ENCODE measurements at regions not wholly inside any gene's neighbourhood (a gene's known extent, or its start where the extent isn't known, plus 50 kb on each side); places are given as distances from the start of the nearest gene placed in this dataset.

DNA sequence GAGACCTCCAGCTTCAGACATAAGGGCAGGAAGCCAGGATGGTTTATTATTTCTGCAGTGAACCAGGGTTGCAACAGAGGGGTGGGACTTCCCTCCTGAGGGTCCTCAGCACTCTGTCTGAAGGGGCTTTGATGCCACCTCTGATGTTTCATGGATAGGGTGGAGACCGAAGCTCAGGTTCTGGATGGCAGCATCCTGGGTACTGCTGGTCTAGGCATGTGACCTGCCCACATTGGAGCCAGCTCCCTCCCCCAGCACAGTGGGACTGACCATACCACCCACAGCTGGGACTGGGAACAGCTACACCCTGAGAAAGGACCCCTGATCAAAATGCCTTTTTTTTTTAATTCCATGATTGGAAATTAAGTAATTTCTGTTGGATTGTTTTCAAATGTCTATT lies 355.2 kb downstream of the ZNF516 start:
- Histone ChIP-seq H2AFZ (no peak overlapping the region), H3K4me1 (replicated peaks; ENCODE audit: insufficient read depth) (no peaks in the 10 kb centered on the region), H3F3A (ENCODE audit: insufficient read depth, low read depth) (no peaks in the 10 kb centered on the region), H3K4me3 (no peak overlapping the region), H4K20me1 (ENCODE audit: insufficient read depth) (no peaks in the 10 kb centered on the region), H3K9me2 (ENCODE audit: insufficient read depth) (no peaks in the 10 kb centered on the region), H3K27ac (no peak overlapping the region), H3K4me2 (no peak overlapping the region), H3K9me3 (ENCODE audit: insufficient read depth, low read depth) (no peaks in the 10 kb centered on the region), H3K36me3 (ENCODE audit: low read depth) (no peaks in the 10 kb centered on the region), H3K79me2 (ENCODE audit: low read depth) (no peaks in the 10 kb centered on the region), H3K27me3 (ENCODE audit: insufficient read depth, low read depth) (peaks cover 78% of the 10 kb centered on the region)
- ChIA-PET CTCF (no interaction called here), POLR2A (ENCODE audit: unreplicated experiment) (no interaction called here)
- no TSS peak for BruUV-seq (replicated peaks)
- no peak for TF ChIP-seq EZH2 (IDR thresholded peaks at IDR 0.05; ENCODE audit: low read depth)
- TF ChIP-seq, protein P1, sequence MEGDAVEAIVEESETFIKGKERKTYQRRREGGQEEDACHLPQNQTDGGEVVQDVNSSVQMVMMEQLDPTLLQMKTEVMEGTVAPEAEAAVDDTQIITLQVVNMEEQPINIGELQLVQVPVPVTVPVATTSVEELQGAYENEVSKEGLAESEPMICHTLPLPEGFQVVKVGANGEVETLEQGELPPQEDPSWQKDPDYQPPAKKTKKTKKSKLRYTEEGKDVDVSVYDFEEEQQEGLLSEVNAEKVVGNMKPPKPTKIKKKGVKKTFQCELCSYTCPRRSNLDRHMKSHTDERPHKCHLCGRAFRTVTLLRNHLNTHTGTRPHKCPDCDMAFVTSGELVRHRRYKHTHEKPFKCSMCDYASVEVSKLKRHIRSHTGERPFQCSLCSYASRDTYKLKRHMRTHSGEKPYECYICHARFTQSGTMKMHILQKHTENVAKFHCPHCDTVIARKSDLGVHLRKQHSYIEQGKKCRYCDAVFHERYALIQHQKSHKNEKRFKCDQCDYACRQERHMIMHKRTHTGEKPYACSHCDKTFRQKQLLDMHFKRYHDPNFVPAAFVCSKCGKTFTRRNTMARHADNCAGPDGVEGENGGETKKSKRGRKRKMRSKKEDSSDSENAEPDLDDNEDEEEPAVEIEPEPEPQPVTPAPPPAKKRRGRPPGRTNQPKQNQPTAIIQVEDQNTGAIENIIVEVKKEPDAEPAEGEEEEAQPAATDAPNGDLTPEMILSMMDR (conservative IDR thresholded peaks at IDR 0.05): no peak
- intact Hi-C loops (cut with micrococcal nuclease; ENCODE audit: unreplicated experiment): no loop called here
- DNase-seq: no peak

DNA sequence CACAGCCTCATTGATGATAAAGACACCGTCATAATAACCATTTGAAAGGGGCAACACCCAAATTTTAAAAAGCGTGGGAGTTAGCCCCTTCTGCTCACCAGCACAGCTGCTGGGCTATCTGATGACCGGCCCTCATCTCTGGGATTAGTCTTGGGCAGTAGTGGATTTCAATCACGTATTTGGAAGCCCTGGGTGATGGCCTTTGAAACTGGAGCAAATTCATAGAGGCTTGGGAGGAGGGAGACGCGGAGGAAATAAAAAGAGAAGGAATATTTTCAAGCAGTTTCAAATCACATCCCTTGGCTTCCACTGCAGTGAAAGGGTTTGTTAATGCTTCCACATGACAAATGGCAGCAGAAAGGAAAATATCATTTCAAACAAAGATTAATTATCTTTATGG lies 357.8 kb downstream of the ZNF516 start:
- no peak overlapping the region for H3K4me2 ChIP-seq
- no peak overlapping the region for H2AFZ ChIP-seq
- H4K20me1 ChIP-seq (ENCODE audit: insufficient read depth): no peaks in the 10 kb centered on the region
- H3K36me3 ChIP-seq (ENCODE audit: low read depth): no peaks in the 10 kb centered on the region
- no peaks in the 10 kb centered on the region for H3K4me1 ChIP-seq (replicated peaks; ENCODE audit: insufficient read depth)
- H3K9me3 ChIP-seq (ENCODE audit: insufficient read depth, low read depth): no peaks in the 10 kb centered on the region
- intact Hi-C loops (cut with micrococcal nuclease; ENCODE audit: unreplicated experiment): no loop called here
- peaks cover 63% of the 10 kb centered on the region for H3K27me3 ChIP-seq (ENCODE audit: insufficient read depth, low read depth)
- no TSS peak for BruUV-seq (replicated peaks)
- no peaks in the 10 kb centered on the region for H3F3A ChIP-seq (ENCODE audit: insufficient read depth, low read depth)
- no peaks in the 10 kb centered on the region for H3K9me2 ChIP-seq (ENCODE audit: insufficient read depth)
- ChIA-PET POLR2A (ENCODE audit: unreplicated experiment) (interaction anchor here (0.5 kb wide), 1 partner anchor 257 kb away, joined by 4 read pairs; no protein-coding TSS in a partner anchor), CTCF (no interaction called here)
- no peak for DNase-seq
- H3K27ac ChIP-seq: no peak overlapping the region
- H3K79me2 ChIP-seq (ENCODE audit: low read depth): no peaks in the 10 kb centered on the region
- no peak for TF ChIP-seq EZH2 (IDR thresholded peaks at IDR 0.05; ENCODE audit: low read depth)
- TF ChIP-seq, protein P1 (conservative IDR thresholded peaks at IDR 0.05): no peak
- no peak overlapping the region for H3K4me3 ChIP-seq

DNA sequence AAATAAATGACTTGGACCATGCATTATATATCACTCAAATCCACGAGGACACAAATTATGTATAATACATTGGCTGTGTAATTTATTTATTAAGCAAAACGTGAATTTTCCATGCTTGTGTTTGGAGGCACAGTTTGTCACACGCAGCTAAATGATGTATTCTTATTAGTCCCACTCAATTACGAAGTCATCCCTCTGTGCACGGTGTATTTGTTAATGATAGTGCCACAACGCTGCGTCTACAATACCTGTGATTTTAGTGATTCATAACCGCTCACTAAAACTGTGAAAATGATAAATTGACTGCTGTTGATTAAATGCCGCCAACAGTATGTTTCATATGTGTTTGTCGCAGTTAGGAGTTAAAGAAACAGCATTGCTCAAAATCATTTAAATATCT lies 358.3 kb downstream of the ZNF516 start:
- ChIA-PET CTCF (no interaction called here), POLR2A (ENCODE audit: unreplicated experiment) (no interaction called here)
- H2AFZ ChIP-seq: no peak overlapping the region
- peaks cover 60% of the 10 kb centered on the region for H3K27me3 ChIP-seq (ENCODE audit: insufficient read depth, low read depth)
- BruUV-seq (replicated peaks): no TSS peak
- no peaks in the 10 kb centered on the region for H4K20me1 ChIP-seq (ENCODE audit: insufficient read depth)
- no peaks in the 10 kb centered on the region for H3K36me3 ChIP-seq (ENCODE audit: low read depth)
- H3K4me1 ChIP-seq (replicated peaks; ENCODE audit: insufficient read depth): no peaks in the 10 kb centered on the region
- H3K79me2 ChIP-seq (ENCODE audit: low read depth): no peaks in the 10 kb centered on the region
- no peak for TF ChIP-seq EZH2 (IDR thresholded peaks at IDR 0.05; ENCODE audit: low read depth)
- TF ChIP-seq, protein P1 (conservative IDR thresholded peaks at IDR 0.05): no peak
- no peaks in the 10 kb centered on the region for H3K9me2 ChIP-seq (ENCODE audit: insufficient read depth)
- H3F3A ChIP-seq (ENCODE audit: insufficient read depth, low read depth): no peaks in the 10 kb centered on the region
- no peak for DNase-seq
- no peak overlapping the region for H3K4me3 ChIP-seq
- no peaks in the 10 kb centered on the region for H3K9me3 ChIP-seq (ENCODE audit: insufficient read depth, low read depth)
- no peak overlapping the region for H3K4me2 ChIP-seq
- no peak overlapping the region for H3K27ac ChIP-seq
- intact Hi-C loops (cut with micrococcal nuclease; ENCODE audit: unreplicated experiment): no loop called here
